Gastrocnemius medialis (tissue), 4 donors: ENCODE measurements at regions not wholly inside any gene's neighbourhood (a gene's known extent, or its start where the extent isn't known, plus 50 kb on each side); places are given as distances from the start of the nearest gene placed in this dataset.

Experiments used
- ATAC-seq, 2 donors: fragments of 150-250 bp; one replicate each; pipeline ENCODE4 v1.9.1; 2016
- DNase-seq, 2 donors: peaks; one replicate each; pipeline ENCODE4 v3.0.0-alpha.2; 2019
- H3K27ac ChIP-seq, 4 donors: fragments of 200-600 bp; sonication (generic); 1 replicate in 1 of 4; 2 replicates in 3 of 4; pipeline ENCODE4 v1.5.1; 2016 to 2018; ENCODE audit warnings: mild to moderate bottlenecking in 2 of 4, moderate library complexity in 1 of 4
- H3K27me3 ChIP-seq, 3 donors: fragments of 200-600 bp; sonication (generic) in 2 of 3; 1 replicate in 1 of 3; 2 replicates in 2 of 3; pipeline versions ENCODE4 v1.5.1 to v1.6.0; 2016 to 2019; ENCODE audit warnings: mild to moderate bottlenecking in 1 of 3, moderate library complexity in 1 of 3
- H3K36me3 ChIP-seq, 2 donors: fragments of 200-600 bp; sonication (generic) in 1 of 2; one replicate each; pipeline ENCODE4 v1.5.1; 2017 to 2018
- H3K4me1 ChIP-seq, 2 donors: fragments of 200-600 bp; sonication (generic) in 1 of 2; one replicate each; pipeline ENCODE4 v1.5.1; 2016 to 2017; ENCODE audit warnings: mild to moderate bottlenecking in 2 of 2
- H3K4me3 ChIP-seq, 4 donors: fragments of 200-600 bp; sonication (generic) in 3 of 4; 1 replicate in 1 of 4; 2 replicates in 3 of 4; pipeline ENCODE4 v1.5.1; 2016 to 2019; ENCODE audit warnings: mild to moderate bottlenecking in 2 of 4
- H3K9me3 ChIP-seq, 3 donors: fragments of 200-600 bp; sonication (generic) in 2 of 3; 1 replicate in 1 of 3; 2 replicates in 2 of 3; pipeline ENCODE4 v1.5.1; 2016 to 2019
- POLR2A ChIP-seq, 2 donors: fragments of 450-650 bp; IDR thresholded peaks; one replicate each; pipeline ENCODE4 v1.6.1; 2017; ENCODE audit warnings: antibody characterized with exemption in 2 of 2, mild to moderate bottlenecking in 2 of 2, moderate library complexity in 2 of 2
- in situ Hi-C, 4 donors: fragments of 200-750 bp; cut with MboI; loops; one replicate each; pipeline versions ENCODE4 v1.15.0 to v1.8.0; 2017; ENCODE audit warnings: low sequenced_read_pairs in 4 of 4
- intact Hi-C: fragments of 100-400 bp; cut with DNase I; formaldehyde crosslinking; loops from one replicate; pipeline ENCODE4 v1.15.1; 2023; ENCODE audit warnings: low total_unique reads
- TF ChIP-seq, protein P1 (sequence below), 5 experiments: fragments of 450-650 bp in 3 of 5; fragments of 200-600 bp in 2 of 5; sonication (generic) in 2 of 5; IDR thresholded peaks in 4 of 5; conservative IDR thresholded peaks in 1 of 5; 1 replicate in 4 of 5; 2 replicates in 1 of 5; pipeline ENCODE4 v1.5.1; 2016 to 2019; ENCODE audit warnings: antibody characterized with exemption in 5 of 5, mild to moderate bottlenecking in 3 of 5, moderate library complexity in 3 of 5

DNA sequence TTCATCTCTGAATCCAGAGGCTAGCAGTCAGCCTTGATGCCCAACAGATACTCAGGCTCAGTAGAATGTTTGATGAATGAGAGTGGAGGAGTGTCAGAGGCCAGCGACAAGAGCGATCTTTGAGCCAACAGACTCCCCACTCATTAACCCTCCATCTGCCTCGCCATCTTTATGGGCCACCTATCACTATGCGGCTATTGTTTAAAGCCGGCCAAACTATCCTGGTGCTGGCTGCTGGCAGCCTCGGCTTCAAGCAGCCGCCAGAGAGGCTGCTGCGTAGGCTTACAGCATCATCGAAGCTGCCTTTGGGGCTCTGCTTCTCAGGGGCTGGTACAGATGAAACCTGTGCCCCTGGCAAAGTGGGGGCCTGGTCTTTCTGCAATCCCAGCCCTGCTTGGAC is 525.6 kb downstream of the INSC start:
- ATAC-seq (no peak), DNase-seq (no peak)
- intact Hi-C loops (no loop called here), in situ Hi-C loops (loop anchor here in 3 of 4 donors (10.0 to 25.0 kb wide), 2 partner anchors 964 to 972 kb away; no protein-coding TSS in a partner anchor)
- no peak overlapping the region for H3K27ac ChIP-seq
- no peaks in the 10 kb centered on the region for H3K27me3 ChIP-seq
- TF ChIP-seq, protein P1, sequence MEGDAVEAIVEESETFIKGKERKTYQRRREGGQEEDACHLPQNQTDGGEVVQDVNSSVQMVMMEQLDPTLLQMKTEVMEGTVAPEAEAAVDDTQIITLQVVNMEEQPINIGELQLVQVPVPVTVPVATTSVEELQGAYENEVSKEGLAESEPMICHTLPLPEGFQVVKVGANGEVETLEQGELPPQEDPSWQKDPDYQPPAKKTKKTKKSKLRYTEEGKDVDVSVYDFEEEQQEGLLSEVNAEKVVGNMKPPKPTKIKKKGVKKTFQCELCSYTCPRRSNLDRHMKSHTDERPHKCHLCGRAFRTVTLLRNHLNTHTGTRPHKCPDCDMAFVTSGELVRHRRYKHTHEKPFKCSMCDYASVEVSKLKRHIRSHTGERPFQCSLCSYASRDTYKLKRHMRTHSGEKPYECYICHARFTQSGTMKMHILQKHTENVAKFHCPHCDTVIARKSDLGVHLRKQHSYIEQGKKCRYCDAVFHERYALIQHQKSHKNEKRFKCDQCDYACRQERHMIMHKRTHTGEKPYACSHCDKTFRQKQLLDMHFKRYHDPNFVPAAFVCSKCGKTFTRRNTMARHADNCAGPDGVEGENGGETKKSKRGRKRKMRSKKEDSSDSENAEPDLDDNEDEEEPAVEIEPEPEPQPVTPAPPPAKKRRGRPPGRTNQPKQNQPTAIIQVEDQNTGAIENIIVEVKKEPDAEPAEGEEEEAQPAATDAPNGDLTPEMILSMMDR (IDR thresholded peaks at IDR 0.05 in 4 of 5, conservative IDR thresholded peaks at IDR 0.05 in 1 of 5) = no peak
- TF ChIP-seq POLR2A (IDR thresholded peaks at IDR 0.05) = no peak
- no peaks in the 10 kb centered on the region for H3K9me3 ChIP-seq
- no peaks in the 10 kb centered on the region for H3K36me3 ChIP-seq
- no peaks in the 10 kb centered on the region for H3K4me1 ChIP-seq
- H3K4me3 ChIP-seq = no peak overlapping the region

DNA sequence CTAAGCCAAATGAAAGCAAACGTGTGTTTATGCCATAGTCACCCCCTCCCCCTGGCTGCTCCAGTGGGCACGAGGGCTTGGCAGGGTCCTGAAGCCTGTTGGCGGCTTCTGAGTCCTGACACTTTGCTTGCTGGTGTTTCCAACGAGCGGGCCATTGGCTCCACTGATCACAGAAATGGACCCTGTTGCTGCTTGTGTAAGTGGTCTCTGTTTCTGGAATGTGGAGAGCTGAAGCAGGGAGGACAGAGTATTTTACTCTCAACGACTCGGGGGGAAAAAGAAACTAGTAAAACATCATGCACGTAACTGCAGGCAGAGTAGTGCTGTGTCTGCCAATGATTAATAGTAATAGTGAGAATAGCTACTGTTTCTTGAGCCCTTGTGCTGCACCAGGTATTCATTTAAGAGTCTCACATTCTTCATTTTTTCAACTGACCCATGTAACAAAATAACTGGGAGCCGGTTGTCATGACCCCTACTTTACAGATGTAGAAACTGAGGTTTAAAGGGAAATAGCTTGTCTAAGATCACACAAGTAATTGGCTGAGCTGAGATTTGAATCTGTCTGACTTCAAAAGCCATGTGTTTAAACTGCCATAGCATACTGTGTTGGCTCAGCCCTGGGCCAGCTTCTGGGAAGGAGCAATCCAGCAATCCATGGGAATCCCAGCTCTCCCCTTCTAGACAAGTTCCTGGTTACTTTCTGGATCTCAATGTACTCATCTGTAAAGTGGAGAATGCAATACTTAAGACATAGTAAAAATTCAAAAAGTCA is 526.7 kb downstream of the INSC start:
- intact Hi-C loops (no loop called here), in situ Hi-C loops (loop anchor here in 3 of 4 donors (10.0 to 25.0 kb wide), 2 partner anchors 963 to 971 kb away; no protein-coding TSS in a partner anchor)
- Histone ChIP-seq H3K9me3 (no peaks in the 10 kb centered on the region), H3K36me3 (no peaks in the 10 kb centered on the region), H3K27ac (no peak overlapping the region), H3K4me3 (no peak overlapping the region), H3K4me1 (no peaks in the 10 kb centered on the region), H3K27me3 (no peaks in the 10 kb centered on the region)
- TF ChIP-seq, protein P1 (IDR thresholded peaks at IDR 0.05 in 4 of 5, conservative IDR thresholded peaks at IDR 0.05 in 1 of 5) = no peak
- no peak for TF ChIP-seq POLR2A (IDR thresholded peaks at IDR 0.05)
- no peak for ATAC-seq
- DNase-seq = no peak

DNA sequence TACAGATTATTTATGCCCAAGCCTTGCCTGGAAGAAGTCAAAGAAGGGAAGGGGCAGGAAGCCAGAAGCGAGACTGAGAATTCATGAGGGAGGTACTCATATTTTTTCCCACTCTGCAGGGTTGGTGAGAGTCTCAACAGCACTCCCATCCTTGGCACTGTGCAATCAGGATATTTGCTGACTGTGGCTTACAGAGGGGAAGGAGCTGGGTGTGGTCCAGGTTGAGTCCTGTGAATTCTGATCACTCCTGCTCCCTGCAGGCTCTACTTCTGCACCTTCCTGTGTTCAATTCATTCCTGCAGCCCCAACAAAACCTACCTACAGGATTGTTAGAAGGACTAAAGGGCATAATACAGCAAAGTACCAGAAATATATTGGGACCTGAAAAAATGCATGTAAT is 530.5 kb downstream of the INSC start:
- no peaks in the 10 kb centered on the region for H3K27me3 ChIP-seq
- no peak overlapping the region for H3K27ac ChIP-seq
- H3K9me3 ChIP-seq = no peaks in the 10 kb centered on the region
- H3K4me1 ChIP-seq = peaks cover 0 to 3% of the 10 kb centered on the region in 2 donors
- TF ChIP-seq, protein P1 (IDR thresholded peaks at IDR 0.05 in 4 of 5, conservative IDR thresholded peaks at IDR 0.05 in 1 of 5) = no peak
- TF ChIP-seq POLR2A (IDR thresholded peaks at IDR 0.05) = no peak
- no peak overlapping the region for H3K4me3 ChIP-seq
- in situ Hi-C loops (loop anchor here in 3 of 4 donors (10.0 to 25.0 kb wide), 2 partner anchors 960 to 967 kb away; no protein-coding TSS in a partner anchor), intact Hi-C loops (no loop called here)
- no peaks in the 10 kb centered on the region for H3K36me3 ChIP-seq
- DNase-seq (no peak), ATAC-seq (no peak)

DNA sequence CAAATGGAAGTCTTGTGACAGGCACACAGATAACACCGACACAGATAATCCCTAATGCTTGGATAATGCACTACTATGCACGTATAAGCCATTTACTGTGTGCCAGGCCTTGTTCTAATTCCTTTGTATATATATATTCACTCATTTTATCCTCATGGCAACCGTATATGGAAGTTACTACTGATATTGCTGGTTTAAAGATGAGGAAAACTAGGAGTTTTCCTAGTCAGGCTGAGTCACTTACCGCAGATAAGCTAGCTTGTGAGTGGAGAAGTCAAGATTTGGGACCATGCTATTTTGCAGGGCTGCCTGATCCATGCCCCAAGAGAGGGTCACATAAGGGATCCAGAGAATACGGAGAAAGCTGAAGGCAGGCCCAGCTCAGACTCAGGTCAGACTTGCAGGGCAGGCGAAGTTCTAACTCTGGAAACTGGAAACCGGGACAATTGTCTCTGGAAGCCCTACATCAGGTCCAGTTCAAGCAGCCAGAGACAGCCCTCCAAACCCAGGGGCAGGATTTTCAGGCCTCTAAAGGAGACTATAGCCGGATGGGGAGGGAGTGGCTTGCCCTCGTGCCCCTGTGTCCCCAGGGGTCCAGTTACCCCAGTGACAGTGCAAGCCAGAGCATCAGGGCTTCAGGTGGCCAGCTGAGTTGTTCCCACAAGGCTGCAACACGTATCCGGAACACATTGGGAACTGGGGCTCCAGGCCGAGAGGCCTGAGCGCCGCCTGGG is 534.8 kb downstream of the INSC start:
- no peak for TF ChIP-seq POLR2A (IDR thresholded peaks at IDR 0.05)
- TF ChIP-seq, protein P1 (IDR thresholded peaks at IDR 0.05 in 4 of 5, conservative IDR thresholded peaks at IDR 0.05 in 1 of 5) = no peak
- ATAC-seq (no peak), DNase-seq (no peak)
- peak overlapping the region in 3 of 4 donors; percentile 44 to 55 (median 46) for H3K4me3 ChIP-seq
- intact Hi-C loops = loop anchor here (1.0 to 10.0 kb wide), 4 partner anchors 57 to 963 kb away; no protein-coding TSS in a partner anchor
- H3K27me3 ChIP-seq = no peaks in the 10 kb centered on the region
- no peaks in the 10 kb centered on the region for H3K9me3 ChIP-seq
- in situ Hi-C loops = loop anchor here (10.0 to 25.0 kb wide), 2 partner anchors 955 to 963 kb away; no protein-coding TSS in a partner anchor
- peak overlapping the region; percentile 50 to 72 (median 59) for H3K27ac ChIP-seq
- peaks cover 9 to 23% of the 10 kb centered on the region in 2 donors for H3K4me1 ChIP-seq
- H3K36me3 ChIP-seq = no peaks in the 10 kb centered on the region
